HUDEP-2 (cell line): ENCODE measurements at regions not wholly inside any gene's neighbourhood (a gene's known extent, or its start where the extent isn't known, plus 50 kb on each side); places are given as distances from the start of the nearest gene placed in this dataset.
A peak's percentile ranks its signal among the peaks of the same experiment; 100 is the strongest.
"Not testable (repeated sequence)": the region's sequence is repeated elsewhere in the genome, so short reads cannot be mapped to it uniquely, and the experiment has no call there.

Experiments used
- DNase-seq, 76 experiments: peaks; one replicate each; lab custom pipeline; 2025; ENCODE audit not compliant: unreplicated experiment in 76 of 76; lab: John Stamatoyannopoulos, UW

- no peak for DNase-seq
These were observed 207.6 kb upstream of the PITX2 start for GRCh38 chr4:110830461-110830860.

GRCh38 chr4:110837896-110838450, 215.1 kb upstream of the PITX2 start:
- DNase-seq, result no peak

- peak in 9 of 76 experiments; percentile 2 to 46 (median 19) for DNase-seq
These were observed 217.4 kb upstream of the PITX2 start for GRCh38 chr4:110840221-110840654.

- no peak for DNase-seq
These were observed 225.9 kb upstream of the PITX2 start for GRCh38 chr4:110848787-110849186.

- no peak for DNase-seq
These were observed 226.6 kb upstream of the PITX2 start for GRCh38 chr4:110849461-110849860.

GRCh38 chr4:110850461-110851442, 227.9 kb upstream of the PITX2 start:
- DNase-seq, result no peak

- no peak for DNase-seq
These were observed 229.1 kb upstream of the PITX2 start for GRCh38 chr4:110851989-110852388.

- DNase-seq, result no peak
These were observed 229.9 kb upstream of the PITX2 start for GRCh38 chr4:110852793-110853192.

GRCh38 chr4:110853242-110853641, 230.4 kb upstream of the PITX2 start:
- DNase-seq, result no peak

GRCh38 chr4:110854021-110854678, 231.3 kb upstream of the PITX2 start:
- DNase-seq, result peak in 1 of 76 experiments; percentile 18

GRCh38 chr4:110860125-110860524, 237.2 kb upstream of the PITX2 start:
- no peak for DNase-seq

GRCh38 chr4:110860901-110861300, 238.0 kb upstream of the PITX2 start:
- no peak for DNase-seq

GRCh38 chr4:110865611-110866259, 242.9 kb upstream of the PITX2 start:
- no peak for DNase-seq

- DNase-seq, result no peak
These were observed 244.5 kb upstream of the PITX2 start for GRCh38 chr4:110867251-110867960.

GRCh38 chr4:110867981-110868720, 245.3 kb upstream of the PITX2 start:
- DNase-seq, result no peak

- DNase-seq, result no peak
These were observed 246.2 kb upstream of the PITX2 start for GRCh38 chr4:110869114-110869513.

- no peak for DNase-seq
These were observed 247.1 kb upstream of the PITX2 start for GRCh38 chr4:110869862-110870572.

GRCh38 chr4:110876214-110876613, 253.3 kb upstream of the PITX2 start:
- not testable (repeated sequence) for DNase-seq

GRCh38 chr4:110876866-110877265, 254.0 kb upstream of the PITX2 start:
- DNase-seq, result no peak
